C4-2B (cell line): ENCODE measurements at regions not wholly inside any gene's neighbourhood (a gene's known extent, or its start where the extent isn't known, plus 50 kb on each side); places are given as distances from the start of the nearest gene placed in this dataset.

Experiments
- CTCF ChIP-seq: fragments of 450-650 bp; conservative IDR thresholded peaks from 2 replicates; pipeline ENCODE4 v1.5.1; 2017; ENCODE audit warnings: mild to moderate bottlenecking
- ZFX ChIP-seq: fragments of 450-650 bp; IDR thresholded peaks from 2 replicates; pipeline ENCODE4 v1.6.1; 2017

- no peak for TF ChIP-seq CTCF
- no peak for TF ChIP-seq ZFX
These were observed 286.3 kb downstream of the NPIPA8 start for GRCh38 chr16:18050234-18050633.
